ENCODE measurements at regions not wholly inside any gene's neighbourhood (a gene's known extent, or its start where the extent isn't known, plus 50 kb on each side); places are given as distances from the start of the nearest gene placed in this dataset.

DNA sequence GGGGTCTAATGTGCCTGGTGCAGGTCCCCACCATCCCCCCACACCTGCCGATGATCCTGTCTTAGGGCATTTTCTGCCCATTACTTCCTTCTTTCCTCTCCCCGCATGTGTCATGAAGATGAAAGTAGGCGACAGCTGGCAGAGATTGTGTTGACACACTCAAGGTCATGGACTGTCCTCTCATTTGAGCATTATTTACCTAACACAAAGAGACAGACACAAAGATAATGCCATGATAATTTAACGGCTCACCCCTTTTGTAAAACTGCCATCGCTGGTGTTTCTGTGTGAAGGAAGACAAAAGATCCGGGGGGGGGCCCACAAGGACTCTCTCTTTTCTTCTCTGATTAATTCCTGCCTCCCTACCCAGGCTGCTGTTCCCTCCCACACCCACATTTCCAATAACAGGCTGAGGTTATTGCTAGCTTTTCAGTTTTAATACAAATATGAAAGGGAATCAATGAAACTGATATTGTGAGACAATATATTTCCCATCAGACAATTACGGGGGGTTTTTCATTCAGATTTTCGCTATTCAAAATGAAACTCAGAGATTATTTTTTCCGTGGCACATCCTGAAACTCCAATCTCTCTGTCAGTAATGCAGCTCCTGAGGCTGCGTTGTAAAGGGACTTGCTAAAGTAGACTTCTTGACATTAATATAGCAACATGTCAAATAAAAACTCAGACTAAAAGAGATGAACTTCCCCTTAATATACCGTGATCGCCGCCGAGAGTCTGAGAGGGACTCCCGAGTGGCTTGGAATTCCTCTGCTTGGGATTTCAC is 561.1 kb downstream of the NPHP4 start:
- H3K79me2 ChIP-seq (ENCODE audit: insufficient read depth, low read length), result no peaks in the 10 kb centered on the region
- ATAC-seq (ENCODE audit: insufficient read depth, low read depth) (no peak), DNase-seq (no peak)
- no peaks in the 10 kb centered on the region; the same call in 1 of the 2 replicates for H4K20me1 ChIP-seq (ENCODE audit: insufficient read depth, low read length)
- no peaks in the 10 kb centered on the region for H3K9me3 ChIP-seq (ENCODE audit: insufficient read depth, low read length, severe bottlenecking)
- no peaks in the 10 kb centered on the region for H3K4me1 ChIP-seq (ENCODE audit: insufficient read depth, low read length)
- H3K27ac ChIP-seq (ENCODE audit: low read length), result no peak overlapping the region
- H3K9ac ChIP-seq (ENCODE audit: low read depth, low read length), result no peak overlapping the region
- no peak for TF ChIP-seq EZH2 (IDR thresholded peaks at IDR 0.05; ENCODE audit: borderline replicate concordance, low read depth, low read length, severe bottlenecking)
- TF ChIP-seq, protein P1, sequence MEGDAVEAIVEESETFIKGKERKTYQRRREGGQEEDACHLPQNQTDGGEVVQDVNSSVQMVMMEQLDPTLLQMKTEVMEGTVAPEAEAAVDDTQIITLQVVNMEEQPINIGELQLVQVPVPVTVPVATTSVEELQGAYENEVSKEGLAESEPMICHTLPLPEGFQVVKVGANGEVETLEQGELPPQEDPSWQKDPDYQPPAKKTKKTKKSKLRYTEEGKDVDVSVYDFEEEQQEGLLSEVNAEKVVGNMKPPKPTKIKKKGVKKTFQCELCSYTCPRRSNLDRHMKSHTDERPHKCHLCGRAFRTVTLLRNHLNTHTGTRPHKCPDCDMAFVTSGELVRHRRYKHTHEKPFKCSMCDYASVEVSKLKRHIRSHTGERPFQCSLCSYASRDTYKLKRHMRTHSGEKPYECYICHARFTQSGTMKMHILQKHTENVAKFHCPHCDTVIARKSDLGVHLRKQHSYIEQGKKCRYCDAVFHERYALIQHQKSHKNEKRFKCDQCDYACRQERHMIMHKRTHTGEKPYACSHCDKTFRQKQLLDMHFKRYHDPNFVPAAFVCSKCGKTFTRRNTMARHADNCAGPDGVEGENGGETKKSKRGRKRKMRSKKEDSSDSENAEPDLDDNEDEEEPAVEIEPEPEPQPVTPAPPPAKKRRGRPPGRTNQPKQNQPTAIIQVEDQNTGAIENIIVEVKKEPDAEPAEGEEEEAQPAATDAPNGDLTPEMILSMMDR (IDR thresholded peaks at IDR 0.05; ENCODE audit: borderline replicate concordance, extremely low read depth, low read length, poor library complexity, severe bottlenecking), result no peak
- no peaks in the 10 kb centered on the region for H3K36me3 ChIP-seq (ENCODE audit: insufficient read depth, low read length)
- H3K4me3 ChIP-seq (ENCODE audit: low read depth in 1 of 2, low read length in 2 of 2), result no peak overlapping the region
- H2AFZ ChIP-seq (ENCODE audit: low read depth, low read length), result no peak overlapping the region
- H3K4me2 ChIP-seq (ENCODE audit: insufficient read depth, low read length), result no peak overlapping the region
- peaks cover 10% of the 10 kb centered on the region for H3K27me3 ChIP-seq (ENCODE audit: insufficient read depth, low read length, poor library complexity)

DNA sequence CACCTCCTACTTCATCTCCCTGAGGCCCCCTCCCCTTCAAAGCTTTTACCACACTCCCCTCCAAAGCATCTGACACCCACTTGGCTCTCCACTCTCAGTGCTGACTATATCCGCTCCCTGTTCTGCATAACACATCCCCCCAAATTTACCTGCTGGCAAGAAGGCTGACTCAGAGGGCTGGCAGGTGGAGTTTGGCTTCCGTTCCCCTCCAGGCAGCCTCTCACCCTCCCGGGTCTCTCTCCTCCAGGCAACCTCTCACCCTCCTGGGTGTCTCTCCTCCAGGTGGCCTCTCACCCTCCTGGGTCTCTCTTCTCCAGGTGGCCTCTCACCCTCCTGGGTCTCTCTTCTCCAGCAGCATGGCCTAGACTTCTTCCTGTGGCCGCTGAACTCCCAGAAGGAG is 562.1 kb downstream of the NPHP4 start:
- no peaks in the 10 kb centered on the region for H3K36me3 ChIP-seq (ENCODE audit: insufficient read depth, low read length)
- no peaks in the 10 kb centered on the region for H3K9me3 ChIP-seq (ENCODE audit: insufficient read depth, low read length, severe bottlenecking)
- no peak overlapping the region for H3K9ac ChIP-seq (ENCODE audit: low read depth, low read length)
- no peak overlapping the region for H3K4me3 ChIP-seq (ENCODE audit: low read depth in 1 of 2, low read length in 2 of 2)
- ATAC-seq (ENCODE audit: insufficient read depth, low read depth) (no peak), DNase-seq (no peak)
- H3K79me2 ChIP-seq (ENCODE audit: insufficient read depth, low read length), result no peaks in the 10 kb centered on the region
- TF ChIP-seq, protein P1 (IDR thresholded peaks at IDR 0.05; ENCODE audit: borderline replicate concordance, extremely low read depth, low read length, poor library complexity, severe bottlenecking), result no peak
- TF ChIP-seq EZH2 (IDR thresholded peaks at IDR 0.05; ENCODE audit: borderline replicate concordance, low read depth, low read length, severe bottlenecking), result no peak
- H3K27ac ChIP-seq (ENCODE audit: low read length), result no peak overlapping the region
- no peaks in the 10 kb centered on the region for H3K4me1 ChIP-seq (ENCODE audit: insufficient read depth, low read length)
- no peaks in the 10 kb centered on the region; the same call in 1 of the 2 replicates for H4K20me1 ChIP-seq (ENCODE audit: insufficient read depth, low read length)
- H3K27me3 ChIP-seq (ENCODE audit: insufficient read depth, low read length, poor library complexity), result peaks cover 10% of the 10 kb centered on the region
- H2AFZ ChIP-seq (ENCODE audit: low read depth, low read length), result no peak overlapping the region
- no peak overlapping the region for H3K4me2 ChIP-seq (ENCODE audit: insufficient read depth, low read length)

- peaks cover 12% of the 10 kb centered on the region for H3K27me3 ChIP-seq (ENCODE audit: insufficient read depth, low read length, poor library complexity)
- TF ChIP-seq, protein P1 (IDR thresholded peaks at IDR 0.05; ENCODE audit: borderline replicate concordance, extremely low read depth, low read length, poor library complexity, severe bottlenecking), result no peak
- no peak for TF ChIP-seq EZH2 (IDR thresholded peaks at IDR 0.05; ENCODE audit: borderline replicate concordance, low read depth, low read length, severe bottlenecking)
- ATAC-seq (ENCODE audit: insufficient read depth, low read depth) (no peak), DNase-seq (no peak)
- no peak overlapping the region for H3K9ac ChIP-seq (ENCODE audit: low read depth, low read length)
- no peaks in the 10 kb centered on the region for H4K20me1 ChIP-seq (ENCODE audit: insufficient read depth, low read length)
- H3K9me3 ChIP-seq (ENCODE audit: insufficient read depth, low read length, severe bottlenecking), result no peaks in the 10 kb centered on the region
- H3K27ac ChIP-seq (ENCODE audit: low read length), result no peak overlapping the region
- no peak overlapping the region for H2AFZ ChIP-seq (ENCODE audit: low read depth, low read length)
- no peaks in the 10 kb centered on the region for H3K79me2 ChIP-seq (ENCODE audit: insufficient read depth, low read length)
- no peak overlapping the region for H3K4me2 ChIP-seq (ENCODE audit: insufficient read depth, low read length)
- H3K36me3 ChIP-seq (ENCODE audit: insufficient read depth, low read length), result no peaks in the 10 kb centered on the region
- H3K4me1 ChIP-seq (ENCODE audit: insufficient read depth, low read length), result peaks cover 2% of the 10 kb centered on the region
- H3K4me3 ChIP-seq (ENCODE audit: low read depth in 1 of 2, low read length in 2 of 2), result no peak overlapping the region
These were observed 563.9 kb downstream of the NPHP4 start for GRCh38 chr1:5428351-5428750.
